ENCODE measurements at regions not wholly inside any gene's neighbourhood (a gene's known extent, or its start where the extent isn't known, plus 50 kb on each side); places are given as distances from the start of the nearest gene placed in this dataset.

GRCh38 chr11:45412521-45412920 is 126.4 kb upstream of the SYT13 start:
- TF ChIP-seq CTCF (conservative IDR thresholded peaks at IDR 0.05; ENCODE audit: low read depth in 2 of 2): no peak
- no peak for TF ChIP-seq EZH2 (IDR thresholded peaks at IDR 0.05; ENCODE audit: low read depth, unreplicated experiment)
- TF ChIP-seq POLR2AphosphoS5 (IDR thresholded peaks at IDR 0.05; ENCODE audit: low read depth): no peak
- TF ChIP-seq ZNF331 (CRISPR knock-in tag; IDR thresholded peaks at IDR 0.05; ENCODE audit: low read depth): no peak
- no peak for TF ChIP-seq REST (IDR thresholded peaks at IDR 0.05; ENCODE audit: unreplicated experiment)
- no peak for TF ChIP-seq NANOG (IDR thresholded peaks at IDR 0.05; ENCODE audit: borderline replicate concordance)
- no peak for TF ChIP-seq EZH2phosphoT487 (IDR thresholded peaks at IDR 0.05; ENCODE audit: unreplicated experiment)
- no peak for TF ChIP-seq CREB1 (CRISPR knock-in tag; IDR thresholded peaks at IDR 0.05; ENCODE audit: low read depth)
- no peak for TF ChIP-seq ZNF462 (CRISPR knock-in tag; IDR thresholded peaks at IDR 0.05)
- TF ChIP-seq ZNF114 (CRISPR knock-in tag; IDR thresholded peaks at IDR 0.05): no peak
- no peak for TF ChIP-seq STAT1 (IDR thresholded peaks at IDR 0.05; ENCODE audit: unreplicated experiment)
- TF ChIP-seq ETS1 (IDR thresholded peaks at IDR 0.05): no peak
- TF ChIP-seq JUNB (IDR thresholded peaks at IDR 0.05; ENCODE audit: unreplicated experiment): no peak

Data from GM23338 (cell line).